Caco-2 (cell line): ENCODE measurements at regions not wholly inside any gene's neighbourhood (a gene's known extent, or its start where the extent isn't known, plus 50 kb on each side); places are given as distances from the start of the nearest gene placed in this dataset.
"Not testable (repeated sequence)": the region's sequence is repeated elsewhere in the genome, so short reads cannot be mapped to it uniquely, and the experiment has no call there.

Experiments used
- BruUV-seq: library from RNA; stranded (reverse); fragments of 400-500 nt; replicated peaks from 2 replicates; lab custom pipeline; 2021; lab: Mats Ljungman, UMichigan
- CTCF ChIA-PET: fragments of 300-600 bp; sonication (Branson Sonifier 250); formaldehyde crosslinking; loops from one replicate; lab custom pipeline; 2022; ENCODE audit warnings: antibody characterized with exemption; lab: Charles Lee
- POLR2A ChIA-PET: fragments of 300-600 bp; sonication (Branson Sonifier 250); formaldehyde crosslinking; loops from one replicate; lab custom pipeline; 2022; ENCODE audit warnings: antibody characterized with exemption; lab: Charles Lee
- DNase-seq, 2 experiments: peaks; one replicate each; pipeline versions ENCODE4 v3.0.0 to v3.0.0-alpha.2; 2020 to 2022
- H3K27me3 ChIP-seq: replicated peaks from 2 replicates; pipeline ENCODE4 v1.6.0; 2011; ENCODE audit warnings: low read length; ENCODE audit not compliant: control insufficient read depth, insufficient read depth
- H3K36me3 ChIP-seq: 2 replicates; pipeline ENCODE4 v1.5.1; 2011; ENCODE audit warnings: low read length; ENCODE audit not compliant: control insufficient read depth, insufficient read depth
- H3K4me1 ChIP-seq: fragments of 250-450 bp; sonication (Bioruptor Pico); 2 replicates; pipeline ENCODE4 v1.5.1; 2020; ENCODE audit warnings: mild to moderate bottlenecking
- H3K4me3 ChIP-seq: 2 replicates; pipeline ENCODE4 v1.5.1; 2011; ENCODE audit warnings: low read depth, mild to moderate bottlenecking, control low read depth, low read length
- H3K9me3 ChIP-seq: fragments of 250-450 bp; sonication (Bioruptor Pico); 2 replicates; pipeline ENCODE4 v1.5.1; 2020; ENCODE audit warnings: mild to moderate bottlenecking, moderate library complexity
- H3K27ac Mint-ChIP-seq: one replicate; pipeline ENCODE4 v1.8.0; 2022; ENCODE audit warnings: mixed read lengths; ENCODE audit not compliant: unreplicated experiment
- H3K27me3 Mint-ChIP-seq: one replicate; pipeline ENCODE4 v1.8.0; 2022; ENCODE audit warnings: mixed read lengths; ENCODE audit not compliant: insufficient read depth, unreplicated experiment
- H3K36me3 Mint-ChIP-seq: one replicate; pipeline ENCODE4 v1.8.0; 2022; ENCODE audit warnings: mild to moderate bottlenecking, mixed read lengths; ENCODE audit not compliant: insufficient read depth, unreplicated experiment
- H3K4me1 Mint-ChIP-seq: one replicate; pipeline ENCODE4 v1.8.0; 2022; ENCODE audit warnings: low read depth, mixed read lengths; ENCODE audit not compliant: unreplicated experiment
- H3K4me3 Mint-ChIP-seq: one replicate; pipeline ENCODE4 v1.8.0; 2022; ENCODE audit warnings: mild to moderate bottlenecking, moderate library complexity, mixed read lengths; ENCODE audit not compliant: unreplicated experiment
- H3K9me3 Mint-ChIP-seq: one replicate; pipeline ENCODE4 v1.8.0; 2022; ENCODE audit warnings: mixed read lengths; ENCODE audit not compliant: unreplicated experiment
- CTCF ChIP-seq, 2 experiments: fragments of 200-600 bp in 1 of 2; IDR thresholded peaks; 1 replicate in 1 of 2; 2 replicates in 1 of 2; pipeline versions ENCODE4 v1.5.1 to v1.8.0; 2011 to 2022; ENCODE audit warnings: antibody characterized with exemption in 1 of 2, control low read depth in 1 of 2, inconsistent platforms in 1 of 2, low read depth in 1 of 2, low read length in 1 of 2, mild to moderate bottlenecking in 1 of 2, moderate library complexity in 1 of 2; ENCODE audit not compliant: insufficient read depth in 1 of 2, severe bottlenecking in 1 of 2, unreplicated experiment in 1 of 2
- intact Hi-C: fragments of 100-400 bp; cut with micrococcal nuclease; formaldehyde crosslinking; loops from one replicate; pipeline ENCODE4 v1.10.0; 2022; ENCODE audit not compliant: unreplicated experiment

- no peak overlapping the region for H3K4me3 ChIP-seq
- no peak for TF ChIP-seq CTCF (IDR thresholded peaks at IDR 0.05; ENCODE audit: insufficient read depth in 1 of 2, low read depth in 1 of 2, low read length in 1 of 2, severe bottlenecking in 1 of 2, unreplicated experiment in 1 of 2)
- peaks cover 20% of the 10 kb centered on the region for H3K4me1 Mint-ChIP-seq
- ChIA-PET CTCF (no interaction called here), POLR2A (no interaction called here)
- H3K36me3 Mint-ChIP-seq = no peaks in the 10 kb centered on the region
- DNase-seq = no peak
- no TSS peak for BruUV-seq
- peaks cover 17% of the 10 kb centered on the region for H3K4me1 ChIP-seq
- no peaks in the 10 kb centered on the region for H3K27me3 ChIP-seq
- intact Hi-C loops = loop anchor here (10.0 kb wide), 1 partner anchor 359 kb away; the partner anchor contains the start of gene KCNJ2
- no peaks in the 10 kb centered on the region for H3K9me3 Mint-ChIP-seq
- H3K9me3 ChIP-seq = no peaks in the 10 kb centered on the region
- no peaks in the 10 kb centered on the region for H3K27me3 Mint-ChIP-seq
- H3K27ac Mint-ChIP-seq = no peak overlapping the region
- no peaks in the 10 kb centered on the region for H3K36me3 ChIP-seq
- H3K4me3 Mint-ChIP-seq = no peak overlapping the region
These were observed 354.1 kb downstream of the KCNJ2 start for GRCh38 chr17:70523426-70523825.

DNA sequence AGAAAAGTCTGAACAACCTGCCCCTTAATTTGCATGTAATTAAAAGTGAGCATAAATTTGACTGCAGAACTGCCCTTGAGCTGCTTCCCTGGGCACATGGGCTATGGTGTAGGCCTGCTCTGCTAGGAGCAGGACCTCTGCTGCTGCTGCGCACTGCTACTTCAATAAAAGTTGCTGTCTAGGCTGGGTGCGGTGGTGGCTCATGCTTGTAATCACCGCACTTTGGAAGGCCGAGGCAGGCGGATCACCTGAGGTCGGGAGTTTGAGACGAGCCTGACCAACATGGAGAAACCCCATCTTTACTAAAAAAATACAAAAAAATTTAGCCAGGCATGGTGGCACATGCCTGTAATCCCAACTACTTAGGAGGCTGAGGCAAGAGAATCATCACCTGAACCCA lies 355.7 kb downstream of the KCNJ2 start:
- intact Hi-C loops = loop anchor here (10.0 kb wide), 1 partner anchor 360 kb away; the partner anchor contains the start of gene KCNJ2
- H3K4me1 Mint-ChIP-seq = peaks cover 20% of the 10 kb centered on the region
- CTCF ChIA-PET = interaction anchor here (0.7 kb wide), 1 partner anchor 616 kb away, joined by 3 read pairs; no protein-coding TSS in a partner anchor

DNA sequence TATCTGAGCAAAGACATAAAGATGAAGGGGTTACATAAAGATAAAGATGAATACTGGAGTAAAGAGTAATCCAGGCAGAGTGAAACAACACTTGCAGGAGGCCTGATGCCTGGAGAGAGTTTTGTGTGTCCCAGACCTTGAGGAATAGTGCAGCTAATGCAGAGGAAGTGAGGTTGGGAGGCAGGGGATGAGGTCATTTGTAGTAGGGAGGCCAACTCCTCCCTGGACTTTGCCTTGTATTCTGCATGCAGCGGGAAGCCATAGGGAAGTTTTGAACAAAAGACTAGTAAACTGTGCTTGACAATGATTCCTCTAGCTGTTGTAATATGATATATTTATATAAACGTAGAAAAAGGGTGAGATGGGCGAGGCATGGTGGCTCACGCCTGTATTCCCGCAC lies 356.6 kb downstream of the KCNJ2 start:
- no peaks in the 10 kb centered on the region for H3K9me3 Mint-ChIP-seq
- Histone ChIP-seq H3K36me3 (no peaks in the 10 kb centered on the region), H3K4me3 (no peak overlapping the region), H3K9me3 (no peaks in the 10 kb centered on the region), H3K27me3 (no peaks in the 10 kb centered on the region), H3K4me1 (peaks cover 9% of the 10 kb centered on the region)
- H3K27me3 Mint-ChIP-seq = no peaks in the 10 kb centered on the region
- no peaks in the 10 kb centered on the region for H3K36me3 Mint-ChIP-seq
- H3K27ac Mint-ChIP-seq = no peak overlapping the region
- intact Hi-C loops = loop anchor here (10.0 kb wide), 1 partner anchor 361 kb away; the partner anchor contains the start of gene KCNJ2
- TF ChIP-seq CTCF (IDR thresholded peaks at IDR 0.05; ENCODE audit: insufficient read depth in 1 of 2, low read depth in 1 of 2, low read length in 1 of 2, severe bottlenecking in 1 of 2, unreplicated experiment in 1 of 2) = no peak
- ChIA-PET POLR2A (no interaction called here), CTCF (no interaction called here)
- no TSS peak for BruUV-seq
- H3K4me1 Mint-ChIP-seq = peaks cover 12% of the 10 kb centered on the region
- H3K4me3 Mint-ChIP-seq = no peak overlapping the region
- no peak for DNase-seq

More for the DNA sequence above, 355.7 kb downstream of the KCNJ2 start:
- H3K4me3 ChIP-seq, H3K9me3 ChIP-seq, H3K36me3 ChIP-seq, DNase-seq, H3K36me3 Mint-ChIP-seq, H3K4me3 Mint-ChIP-seq, H3K27ac Mint-ChIP-seq, H3K27me3 Mint-ChIP-seq, BruUV-seq, H3K9me3 Mint-ChIP-seq, H3K27me3 ChIP-seq, POLR2A ChIA-PET: not testable (repeated sequence)
- H3K4me1 ChIP-seq = peaks cover 14% of the 10 kb centered on the region
